ENCODE measurements at regions not wholly inside any gene's neighbourhood (a gene's known extent, or its start where the extent isn't known, plus 50 kb on each side); places are given as distances from the start of the nearest gene placed in this dataset.

DNA sequence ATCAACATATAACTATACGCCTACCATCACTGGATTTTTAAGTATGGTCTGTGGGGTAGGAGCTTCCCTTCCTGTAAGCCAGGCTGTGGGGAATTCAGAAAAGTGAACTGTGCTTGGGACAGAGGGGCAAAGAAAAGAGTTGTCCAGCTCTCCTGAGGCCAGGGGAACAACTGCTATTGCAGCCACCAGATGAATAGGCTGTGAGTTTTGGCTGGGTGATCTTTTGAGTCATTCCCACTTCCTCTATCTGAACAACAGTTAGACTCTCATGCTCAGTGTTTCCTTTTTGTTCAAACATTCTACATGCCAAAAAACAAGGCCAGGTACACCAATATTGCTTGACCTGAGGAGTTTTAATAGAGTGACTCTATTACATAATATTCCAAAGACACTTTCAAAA, 426.2 kb upstream of the DACH1 start (continued):
- TF ChIP-seq, protein P1, sequence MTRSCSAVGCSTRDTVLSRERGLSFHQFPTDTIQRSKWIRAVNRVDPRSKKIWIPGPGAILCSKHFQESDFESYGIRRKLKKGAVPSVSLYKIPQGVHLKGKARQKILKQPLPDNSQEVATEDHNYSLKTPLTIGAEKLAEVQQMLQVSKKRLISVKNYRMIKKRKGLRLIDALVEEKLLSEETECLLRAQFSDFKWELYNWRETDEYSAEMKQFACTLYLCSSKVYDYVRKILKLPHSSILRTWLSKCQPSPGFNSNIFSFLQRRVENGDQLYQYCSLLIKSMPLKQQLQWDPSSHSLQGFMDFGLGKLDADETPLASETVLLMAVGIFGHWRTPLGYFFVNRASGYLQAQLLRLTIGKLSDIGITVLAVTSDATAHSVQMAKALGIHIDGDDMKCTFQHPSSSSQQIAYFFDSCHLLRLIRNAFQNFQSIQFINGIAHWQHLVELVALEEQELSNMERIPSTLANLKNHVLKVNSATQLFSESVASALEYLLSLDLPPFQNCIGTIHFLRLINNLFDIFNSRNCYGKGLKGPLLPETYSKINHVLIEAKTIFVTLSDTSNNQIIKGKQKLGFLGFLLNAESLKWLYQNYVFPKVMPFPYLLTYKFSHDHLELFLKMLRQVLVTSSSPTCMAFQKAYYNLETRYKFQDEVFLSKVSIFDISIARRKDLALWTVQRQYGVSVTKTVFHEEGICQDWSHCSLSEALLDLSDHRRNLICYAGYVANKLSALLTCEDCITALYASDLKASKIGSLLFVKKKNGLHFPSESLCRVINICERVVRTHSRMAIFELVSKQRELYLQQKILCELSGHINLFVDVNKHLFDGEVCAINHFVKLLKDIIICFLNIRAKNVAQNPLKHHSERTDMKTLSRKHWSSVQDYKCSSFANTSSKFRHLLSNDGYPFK (CRISPR knock-in tag; IDR thresholded peaks at IDR 0.05; ENCODE audit: borderline replicate concordance), result no peak

DNA sequence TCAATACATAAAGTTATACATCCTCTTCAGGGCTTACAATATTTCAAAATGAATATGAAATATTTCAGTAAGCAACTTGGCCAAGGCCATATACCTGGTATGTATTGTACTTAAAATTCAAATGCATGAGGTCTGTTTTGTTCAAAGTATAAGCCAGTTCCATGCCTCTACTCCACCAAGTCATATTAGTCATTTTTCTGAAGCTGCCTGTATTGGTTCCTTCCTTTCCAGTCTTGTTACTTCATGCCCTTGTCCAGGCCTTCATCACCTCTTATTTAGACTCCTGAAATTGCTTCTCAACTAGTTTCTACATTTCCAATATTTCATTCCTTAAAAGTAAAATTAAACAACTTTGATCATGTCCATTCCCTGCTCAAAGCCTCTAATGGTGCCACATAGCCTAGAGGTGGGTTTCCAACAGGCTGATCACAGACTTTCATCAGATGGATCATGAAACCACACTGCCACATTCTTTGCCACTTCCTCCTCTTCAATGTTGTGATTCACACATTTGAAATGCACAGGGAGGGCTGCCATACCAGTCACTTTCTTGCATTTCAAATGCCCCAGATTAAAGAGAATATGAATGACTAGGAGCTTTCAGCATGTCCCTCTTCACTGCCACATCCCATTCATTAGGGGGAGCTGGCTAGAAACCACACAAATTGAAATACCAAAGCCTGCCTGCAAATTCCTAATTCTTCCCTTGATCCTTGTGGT, 424.1 kb upstream of the DACH1 start:
- ATAC-seq (no peak), DNase-seq (ENCODE audit: low spot score) (no peak), FAIRE-seq (no peak)
- no peak overlapping the region for H3K4me3 ChIP-seq (replicated peaks in 1 of 3; ENCODE audit: insufficient read depth in 1 of 3, low read depth in 2 of 3, low read length in 3 of 3)
- no peak overlapping the region for H3K4me2 ChIP-seq (ENCODE audit: low read depth, low read length)
- H3K9me3 ChIP-seq (ENCODE audit: low read length), result no peaks in the 10 kb centered on the region; the same call in 1 of the 2 replicates
- ChIA-PET POLR2A (no interaction called here), CTCF (ENCODE audit: low intra/inter-chr PET ratio, low total read pairs) (no interaction called here)
- intact Hi-C loops (cut with micrococcal nuclease; ENCODE audit: unreplicated experiment) (no loop called here), in situ Hi-C loops (cut with HindIII; ENCODE audit: extremely low pct_ligation_motif_present, low pct_unique_long_range_greater_than_20kb) (no loop called here)
- H3K36me3 ChIP-seq (replicated peaks in 1 of 2; ENCODE audit: control insufficient read depth in 1 of 2, insufficient read depth in 2 of 2, low read length in 2 of 2), result no peaks in the 10 kb centered on the region
- H3K79me2 ChIP-seq (ENCODE audit: insufficient read depth, low read length), result no peaks in the 10 kb centered on the region
- no TSS peak for BruUV-seq (replicated peaks)
- no peak overlapping the region for H3K27ac ChIP-seq (ENCODE audit: extremely low read length, insufficient read depth, low read length)
- no peaks in the 10 kb centered on the region for H4K20me1 ChIP-seq (ENCODE audit: insufficient read depth, low read length)
- no peaks in the 10 kb centered on the region for H3K27me3 ChIP-seq (ENCODE audit: control insufficient read depth in 1 of 2, insufficient read depth in 2 of 2, low read length in 2 of 2)
- no peak overlapping the region for H2AFZ ChIP-seq (ENCODE audit: low read length)
- H3K4me1 ChIP-seq (ENCODE audit: insufficient read depth, low read length), result no peaks in the 10 kb centered on the region
- H3K9ac ChIP-seq (ENCODE audit: insufficient read depth, low read depth, low read length), result no peak overlapping the region
- TF ChIP-seq HIVEP1 (CRISPR knock-in tag; IDR thresholded peaks at IDR 0.05) (no peak), MBD4 (IDR thresholded peaks at IDR 0.05; ENCODE audit: borderline replicate concordance, low read length) (no peak), ZNF282 (IDR thresholded peaks at IDR 0.05; ENCODE audit: partially characterized antibody) (no peak)
- TF ChIP-seq, protein P2, sequence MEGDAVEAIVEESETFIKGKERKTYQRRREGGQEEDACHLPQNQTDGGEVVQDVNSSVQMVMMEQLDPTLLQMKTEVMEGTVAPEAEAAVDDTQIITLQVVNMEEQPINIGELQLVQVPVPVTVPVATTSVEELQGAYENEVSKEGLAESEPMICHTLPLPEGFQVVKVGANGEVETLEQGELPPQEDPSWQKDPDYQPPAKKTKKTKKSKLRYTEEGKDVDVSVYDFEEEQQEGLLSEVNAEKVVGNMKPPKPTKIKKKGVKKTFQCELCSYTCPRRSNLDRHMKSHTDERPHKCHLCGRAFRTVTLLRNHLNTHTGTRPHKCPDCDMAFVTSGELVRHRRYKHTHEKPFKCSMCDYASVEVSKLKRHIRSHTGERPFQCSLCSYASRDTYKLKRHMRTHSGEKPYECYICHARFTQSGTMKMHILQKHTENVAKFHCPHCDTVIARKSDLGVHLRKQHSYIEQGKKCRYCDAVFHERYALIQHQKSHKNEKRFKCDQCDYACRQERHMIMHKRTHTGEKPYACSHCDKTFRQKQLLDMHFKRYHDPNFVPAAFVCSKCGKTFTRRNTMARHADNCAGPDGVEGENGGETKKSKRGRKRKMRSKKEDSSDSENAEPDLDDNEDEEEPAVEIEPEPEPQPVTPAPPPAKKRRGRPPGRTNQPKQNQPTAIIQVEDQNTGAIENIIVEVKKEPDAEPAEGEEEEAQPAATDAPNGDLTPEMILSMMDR (CRISPR knock-in tag; IDR thresholded peaks at IDR 0.05), result no peak
- TF ChIP-seq, protein P3, sequence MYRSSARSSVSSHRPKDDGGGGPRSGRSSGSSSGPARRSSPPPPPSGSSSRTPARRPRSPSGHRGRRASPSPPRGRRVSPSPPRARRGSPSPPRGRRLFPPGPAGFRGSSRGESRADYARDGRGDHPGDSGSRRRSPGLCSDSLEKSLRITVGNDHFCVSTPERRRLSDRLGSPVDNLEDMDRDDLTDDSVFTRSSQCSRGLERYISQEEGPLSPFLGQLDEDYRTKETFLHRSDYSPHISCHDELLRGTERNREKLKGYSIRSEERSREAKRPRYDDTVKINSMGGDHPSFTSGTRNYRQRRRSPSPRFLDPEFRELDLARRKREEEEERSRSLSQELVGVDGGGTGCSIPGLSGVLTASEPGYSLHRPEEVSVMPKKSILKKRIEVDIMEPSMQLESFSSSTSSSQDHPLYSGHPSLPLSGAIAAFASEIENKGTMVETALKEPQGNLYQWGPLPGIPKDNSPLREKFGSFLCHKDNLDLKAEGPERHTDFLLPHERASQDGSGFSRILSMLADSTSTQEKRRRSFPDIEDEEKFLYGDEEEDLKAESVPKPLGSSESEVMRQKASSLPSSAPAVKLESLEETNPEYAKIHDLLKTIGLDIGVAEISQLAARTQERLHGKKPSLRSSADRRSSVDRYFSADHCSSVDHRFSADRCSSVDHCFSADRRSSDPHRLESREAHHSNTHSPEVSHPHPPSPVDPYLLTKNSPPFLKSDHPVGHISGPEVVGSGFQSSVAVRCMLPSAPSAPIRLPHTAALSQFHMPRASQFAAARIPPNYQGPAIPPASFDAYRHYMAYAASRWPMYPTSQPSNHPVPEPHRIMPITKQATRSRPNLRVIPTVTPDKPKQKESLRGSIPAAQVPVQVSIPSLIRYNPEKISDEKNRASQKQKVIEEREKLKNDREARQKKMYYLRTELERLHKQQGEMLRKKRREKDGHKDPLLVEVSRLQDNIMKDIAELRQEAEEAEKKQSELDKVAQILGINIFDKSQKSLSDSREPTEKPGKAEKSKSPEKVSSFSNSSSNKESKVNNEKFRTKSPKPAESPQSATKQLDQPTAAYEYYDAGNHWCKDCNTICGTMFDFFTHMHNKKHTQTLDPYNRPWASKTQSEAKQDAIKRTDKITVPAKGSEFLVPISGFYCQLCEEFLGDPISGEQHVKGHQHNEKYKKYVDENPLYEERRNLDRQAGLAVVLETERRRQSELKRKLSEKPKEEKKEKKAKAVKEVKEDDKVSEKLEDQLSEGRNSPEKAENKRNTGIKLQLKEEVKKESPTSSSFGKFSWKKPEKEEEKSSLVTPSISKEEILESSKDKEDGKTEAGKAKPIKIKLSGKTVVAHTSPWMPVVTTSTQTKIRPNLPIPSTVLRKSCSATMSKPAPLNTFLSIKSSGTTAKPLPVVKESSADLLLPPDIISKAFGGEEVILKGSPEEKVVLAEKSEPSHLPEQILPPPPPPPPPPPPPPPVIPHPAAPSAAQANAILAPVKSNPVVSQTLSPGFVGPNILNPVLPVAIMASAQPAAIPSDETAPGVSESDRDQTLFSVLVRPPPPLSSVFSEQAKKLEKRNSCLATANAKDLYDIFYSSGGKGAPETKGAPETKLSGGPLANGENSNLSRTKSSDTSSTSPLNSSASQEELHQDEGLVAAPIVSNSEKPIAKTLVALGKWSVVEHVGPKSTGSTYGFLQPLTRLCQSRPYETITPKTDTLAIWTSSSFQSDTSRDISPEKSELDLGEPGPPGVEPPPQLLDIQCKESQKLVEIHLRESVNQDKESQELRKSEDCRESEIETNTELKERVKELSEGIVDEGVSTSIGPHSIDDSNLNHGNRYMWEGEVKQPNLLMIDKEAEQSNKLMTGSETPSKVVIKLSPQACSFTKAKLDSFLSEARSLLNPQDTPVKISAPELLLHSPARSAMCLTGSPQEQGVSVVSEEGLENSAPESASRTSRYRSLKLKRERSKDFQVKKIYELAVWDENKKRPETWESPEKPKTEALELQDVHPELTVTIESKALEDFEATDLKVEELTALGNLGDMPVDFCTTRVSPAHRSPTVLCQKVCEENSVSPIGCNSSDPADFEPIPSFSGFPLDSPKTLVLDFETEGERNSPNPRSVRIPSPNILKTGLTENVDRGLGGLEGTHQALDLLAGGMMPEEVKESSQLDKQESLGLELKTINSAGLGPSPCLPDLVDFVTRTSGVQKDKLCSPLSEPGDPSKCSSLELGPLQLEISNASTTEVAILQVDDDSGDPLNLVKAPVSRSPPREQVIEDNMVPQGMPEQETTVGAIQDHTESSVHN (CRISPR knock-in tag; IDR thresholded peaks at IDR 0.05), result no peak
- TF ChIP-seq, protein P4, sequence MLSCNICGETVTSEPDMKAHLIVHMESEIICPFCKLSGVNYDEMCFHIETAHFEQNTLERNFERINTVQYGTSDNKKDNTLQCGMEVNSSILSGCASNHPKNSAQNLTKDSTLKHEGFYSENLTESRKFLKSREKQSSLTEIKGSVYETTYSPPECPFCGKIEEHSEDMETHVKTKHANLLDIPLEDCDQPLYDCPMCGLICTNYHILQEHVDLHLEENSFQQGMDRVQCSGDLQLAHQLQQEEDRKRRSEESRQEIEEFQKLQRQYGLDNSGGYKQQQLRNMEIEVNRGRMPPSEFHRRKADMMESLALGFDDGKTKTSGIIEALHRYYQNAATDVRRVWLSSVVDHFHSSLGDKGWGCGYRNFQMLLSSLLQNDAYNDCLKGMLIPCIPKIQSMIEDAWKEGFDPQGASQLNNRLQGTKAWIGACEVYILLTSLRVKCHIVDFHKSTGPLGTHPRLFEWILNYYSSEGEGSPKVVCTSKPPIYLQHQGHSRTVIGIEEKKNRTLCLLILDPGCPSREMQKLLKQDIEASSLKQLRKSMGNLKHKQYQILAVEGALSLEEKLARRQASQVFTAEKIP (CRISPR knock-in tag; IDR thresholded peaks at IDR 0.05; ENCODE audit: borderline replicate concordance), result no peak
